HG03354 (cell line): ENCODE measurements at regions not wholly inside any gene's neighbourhood (a gene's known extent, or its start where the extent isn't known, plus 50 kb on each side); places are given as distances from the start of the nearest gene placed in this dataset.

Source experiments
- ATAC-seq: cut with Tn5 transposase; IDR thresholded peaks from one replicate; pipeline ENCODE4 v1.9.1; 2021; ENCODE audit warnings: mild to moderate bottlenecking; ENCODE audit not compliant: unreplicated experiment, poor library complexity, severe bottlenecking

DNA sequence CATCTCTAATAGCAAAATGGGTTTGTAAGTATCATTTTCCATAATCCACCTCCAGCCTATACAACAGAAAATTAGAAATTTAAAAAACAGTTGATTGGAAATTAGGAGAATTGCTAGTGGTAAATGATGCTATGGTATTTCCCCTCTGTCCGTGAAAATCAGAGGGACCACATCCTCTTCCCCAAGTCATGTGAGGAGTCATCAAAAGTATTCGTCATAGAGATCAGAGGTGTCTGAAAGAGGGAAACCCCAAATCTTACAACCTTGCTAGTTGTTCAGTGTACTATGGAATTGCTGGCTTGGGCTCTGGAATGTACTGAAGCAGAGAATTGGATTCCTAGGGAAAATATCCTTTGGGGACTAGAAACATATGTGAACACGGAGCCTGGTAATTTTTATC lies 241.4 kb upstream of the ARHGAP24 start:
- ATAC-seq = no peak

DNA sequence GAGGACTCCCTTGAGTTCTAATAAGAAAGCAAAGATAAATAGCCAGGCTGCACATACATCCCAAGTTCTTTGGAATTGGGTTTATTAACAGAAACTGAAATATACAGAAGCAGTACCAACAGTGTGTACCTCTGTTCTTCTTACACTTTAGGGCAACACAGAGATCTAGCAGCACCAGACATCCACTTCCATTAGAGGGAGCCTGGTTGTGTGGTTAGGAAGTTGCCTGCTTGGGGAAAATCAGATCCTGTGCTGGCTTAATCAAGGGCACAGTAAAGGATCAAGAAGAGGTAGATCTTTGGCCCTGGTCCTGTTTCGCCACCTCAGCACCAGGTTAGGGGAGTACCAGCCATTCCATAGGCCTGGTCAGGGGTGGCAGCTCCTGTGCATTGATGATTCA lies 231.1 kb upstream of the ARHGAP24 start:
- ATAC-seq = no peak

DNA sequence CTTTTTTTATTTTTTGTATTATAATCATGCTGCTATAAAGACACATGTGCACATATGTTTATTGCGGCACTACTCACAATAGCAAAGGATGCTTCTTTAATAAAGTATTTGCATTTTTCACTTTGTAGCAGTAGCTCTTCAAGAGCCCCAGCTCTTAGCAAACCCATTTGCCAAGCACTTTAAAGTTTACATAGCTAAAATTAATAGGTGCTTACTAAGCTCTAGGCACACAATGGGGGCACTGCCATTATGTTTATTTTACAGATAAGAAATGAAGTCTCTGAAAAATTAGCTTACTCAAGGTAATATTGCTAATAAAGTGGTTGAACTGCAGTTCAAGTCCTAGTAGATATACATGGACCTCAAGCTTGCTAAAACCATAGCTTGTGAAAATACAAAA lies 230.3 kb upstream of the ARHGAP24 start:
- ATAC-seq = no peak

DNA sequence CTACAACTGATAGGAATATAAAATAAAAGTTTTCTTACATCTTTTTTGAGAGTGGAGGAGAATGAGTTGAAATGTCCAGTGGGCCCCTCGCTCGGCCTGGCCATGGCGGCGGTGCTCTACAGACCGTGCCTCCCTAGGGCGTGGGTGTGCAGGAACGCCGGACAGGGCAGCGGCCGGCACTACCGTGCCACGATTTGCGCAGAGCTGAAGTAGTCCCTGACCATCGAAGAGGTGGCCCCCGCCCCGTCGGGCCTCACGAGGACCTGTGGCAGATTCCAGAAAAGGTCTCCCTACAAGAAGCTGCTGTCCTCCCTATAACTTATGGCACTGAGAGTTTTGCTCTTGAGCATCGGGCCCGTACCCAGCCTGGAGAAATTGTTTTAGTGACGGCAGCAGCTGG lies 228.9 kb upstream of the ARHGAP24 start:
- no peak for ATAC-seq

DNA sequence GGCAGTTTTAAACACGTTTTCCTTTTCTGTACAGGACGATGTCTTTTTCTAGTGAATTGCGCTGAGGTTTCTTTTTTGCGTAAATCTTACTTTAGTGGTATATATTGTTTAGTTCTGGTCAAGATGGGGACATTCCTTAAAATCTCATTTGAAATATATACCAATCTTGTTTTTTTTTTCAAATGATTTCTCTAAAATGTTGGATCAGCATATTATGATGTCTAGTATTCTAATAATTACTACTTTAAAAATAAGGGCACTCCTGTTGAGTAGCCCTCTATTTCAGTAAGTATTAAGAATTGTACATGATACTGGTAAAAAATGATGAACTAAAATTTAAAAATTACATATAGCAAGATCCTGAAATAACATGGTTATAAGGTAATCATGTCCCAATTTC lies 224.1 kb upstream of the ARHGAP24 start:
- ATAC-seq = no peak

DNA sequence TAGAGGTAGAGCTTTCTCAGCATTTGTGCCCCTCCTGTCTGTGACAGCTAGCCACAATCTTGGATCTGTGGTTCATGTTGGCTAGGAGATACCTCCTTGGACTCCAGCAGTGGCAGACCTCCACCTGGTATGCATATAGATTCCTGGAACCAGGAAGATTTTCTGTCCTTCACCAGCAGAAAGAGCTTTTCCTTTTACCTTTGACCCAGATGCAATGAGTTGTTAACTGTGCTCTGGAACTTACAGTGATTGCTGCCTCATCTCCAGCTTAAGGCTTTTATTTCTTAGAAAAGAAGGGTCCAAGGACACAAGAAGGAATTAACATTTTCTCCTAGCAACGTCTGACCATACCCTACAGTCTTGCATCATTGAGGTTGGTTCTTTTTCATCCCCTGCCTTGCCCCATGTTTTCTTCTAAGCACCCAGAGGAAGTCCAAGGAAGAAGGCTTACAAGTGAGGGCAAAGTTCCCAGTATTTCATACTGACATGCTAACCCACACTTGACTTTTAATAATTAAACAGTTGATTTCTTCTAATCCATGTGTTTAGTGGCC lies 217.1 kb upstream of the ARHGAP24 start:
- no peak for ATAC-seq

DNA sequence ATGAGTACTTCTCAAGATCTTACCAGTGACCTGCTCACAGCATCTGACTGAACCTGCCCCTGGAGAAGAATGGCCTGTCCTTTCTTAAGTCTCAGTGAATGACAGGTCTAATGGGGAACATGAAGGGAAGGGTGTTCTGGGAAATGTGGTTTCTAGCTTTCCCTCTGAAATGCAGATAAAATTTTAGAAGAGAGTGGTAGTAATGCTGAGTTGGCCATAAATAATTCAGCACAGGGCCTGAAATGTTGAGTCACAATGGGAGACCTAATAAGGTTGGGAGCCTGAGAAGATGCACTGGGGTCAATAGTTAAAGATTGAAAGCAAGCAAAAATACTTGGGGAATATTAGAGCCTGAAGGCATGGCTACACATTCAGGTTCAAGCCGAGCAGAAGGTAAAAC lies 214.9 kb upstream of the ARHGAP24 start:
- ATAC-seq = no peak

DNA sequence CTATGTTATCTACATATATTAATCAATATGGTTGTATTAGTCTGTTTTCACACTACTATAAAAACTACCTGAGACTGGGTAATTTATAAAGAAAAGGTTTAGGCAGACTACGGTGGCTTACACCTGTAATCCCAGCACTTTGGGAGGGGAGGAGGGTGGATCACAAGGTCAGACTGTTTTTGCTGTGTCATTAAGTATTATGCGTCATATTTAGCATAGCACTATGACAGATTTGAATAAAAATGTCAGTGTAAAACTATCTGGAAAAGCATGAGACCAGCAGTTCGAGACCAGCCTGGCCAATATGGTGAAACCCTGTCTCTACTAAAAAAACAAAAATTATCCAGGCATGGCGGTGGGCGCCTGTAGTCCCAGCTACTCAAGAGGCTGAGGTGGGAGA lies 209.7 kb upstream of the ARHGAP24 start:
- ATAC-seq = no peak

DNA sequence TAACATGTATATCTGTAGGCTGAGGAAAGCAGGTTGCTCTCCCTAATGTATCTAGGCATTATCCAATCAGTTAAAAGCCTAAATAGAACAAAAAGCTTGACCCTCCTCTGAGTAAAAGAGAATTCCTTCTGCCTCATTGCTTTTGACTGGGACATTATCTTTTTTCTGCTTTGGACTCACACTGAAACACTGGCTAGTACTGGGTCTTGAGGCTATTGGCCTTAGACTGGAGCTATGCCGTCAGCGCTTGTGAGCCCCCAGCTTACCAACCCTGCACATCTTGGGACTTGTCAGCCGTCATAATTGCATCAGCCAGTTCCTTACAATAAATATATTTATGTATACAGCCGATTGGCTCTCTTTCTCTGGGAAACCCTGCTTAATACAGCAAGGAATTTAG lies 206.8 kb upstream of the ARHGAP24 start:
- no peak for ATAC-seq

DNA sequence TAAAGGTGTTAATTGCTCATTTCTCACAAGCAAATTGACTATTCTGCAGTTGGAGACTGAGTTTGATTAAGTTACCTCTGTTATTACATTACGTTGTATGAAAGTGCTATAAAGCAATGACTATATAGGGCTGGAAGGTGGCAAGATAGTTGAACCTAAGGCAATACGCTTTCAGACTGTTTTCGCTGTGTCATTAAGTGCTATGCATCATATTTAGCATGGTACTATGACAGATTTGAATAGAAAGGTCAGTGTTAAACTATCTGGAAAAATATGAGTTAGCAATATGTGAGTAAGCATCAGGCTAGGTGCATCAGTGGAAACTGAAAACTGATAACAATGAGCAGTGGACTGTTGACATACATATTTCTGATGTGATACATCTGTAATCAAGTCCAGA lies 206.0 kb upstream of the ARHGAP24 start:
- no peak for ATAC-seq

DNA sequence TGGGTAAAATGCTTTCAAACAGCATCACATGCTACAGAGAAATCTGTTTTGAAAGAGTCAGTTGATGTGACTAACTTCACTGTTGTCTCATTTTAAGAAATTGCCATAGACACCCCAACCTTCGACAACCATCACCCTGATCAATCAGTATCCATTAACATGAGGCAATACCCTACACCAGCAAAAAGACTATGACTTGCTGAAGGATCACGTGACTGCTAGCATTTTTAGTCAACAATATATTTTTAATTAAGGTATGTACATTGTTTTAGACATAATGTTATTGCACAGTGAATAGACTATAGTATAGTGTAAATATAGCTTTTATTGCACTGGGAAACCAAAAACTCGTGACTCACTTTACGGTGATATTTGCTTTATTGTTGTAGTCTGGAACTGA lies 200.0 kb upstream of the ARHGAP24 start:
- ATAC-seq = no peak

DNA sequence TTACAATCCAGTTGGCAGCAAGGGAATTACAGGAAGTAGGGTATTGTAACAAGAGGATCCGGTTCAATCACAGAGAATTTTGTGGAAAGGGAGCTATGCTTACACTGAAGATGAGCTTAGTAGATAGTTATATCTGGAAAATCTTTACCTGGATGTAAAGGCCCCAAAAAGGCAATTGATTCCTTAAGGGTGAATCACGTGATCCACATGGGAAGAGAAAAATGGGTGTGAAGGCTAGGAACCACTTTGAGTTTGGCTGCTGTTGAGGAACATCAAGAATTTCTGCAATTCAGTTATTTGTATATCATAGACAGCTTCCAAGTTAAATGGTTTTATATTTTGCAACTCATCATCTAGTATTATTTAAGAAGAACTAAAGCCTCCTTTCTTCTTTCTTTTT lies 194.0 kb upstream of the ARHGAP24 start:
- ATAC-seq = no peak

DNA sequence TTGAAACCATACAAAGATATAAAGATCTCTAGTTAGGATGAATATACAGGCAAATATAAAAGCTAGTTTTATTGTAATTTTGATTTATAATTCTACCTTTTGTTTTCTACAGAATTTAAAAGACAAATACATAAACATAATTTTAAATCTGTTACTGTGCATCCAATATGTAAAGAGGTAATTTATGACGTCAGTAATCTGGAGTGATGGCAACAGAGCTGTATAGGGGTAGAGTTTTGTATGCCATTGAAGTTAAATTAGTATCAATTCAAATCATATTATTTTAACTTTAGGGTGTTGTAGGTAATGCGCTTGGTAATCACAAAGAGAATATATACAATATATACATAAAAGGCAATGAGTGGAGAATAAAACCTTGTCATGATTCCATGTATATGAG lies 183.7 kb upstream of the ARHGAP24 start:
- no peak for ATAC-seq

DNA sequence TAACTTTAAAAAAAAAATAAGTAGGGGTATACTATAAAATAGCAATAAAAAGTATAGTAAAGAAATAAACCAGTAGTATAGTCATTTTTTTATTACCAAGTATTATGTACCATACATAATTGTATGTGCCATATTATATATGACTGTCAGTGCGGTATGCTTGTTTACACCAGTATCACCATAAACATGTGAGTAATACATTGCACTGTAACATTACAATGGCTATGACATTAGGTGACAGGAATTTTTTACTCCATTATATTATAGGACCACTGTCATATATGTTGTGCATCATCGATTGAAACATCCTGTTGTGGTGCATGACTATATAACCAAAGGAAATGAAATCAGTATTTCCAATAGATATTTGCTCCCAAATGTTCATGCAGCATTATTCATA lies 176.9 kb upstream of the ARHGAP24 start:
- no peak for ATAC-seq

DNA sequence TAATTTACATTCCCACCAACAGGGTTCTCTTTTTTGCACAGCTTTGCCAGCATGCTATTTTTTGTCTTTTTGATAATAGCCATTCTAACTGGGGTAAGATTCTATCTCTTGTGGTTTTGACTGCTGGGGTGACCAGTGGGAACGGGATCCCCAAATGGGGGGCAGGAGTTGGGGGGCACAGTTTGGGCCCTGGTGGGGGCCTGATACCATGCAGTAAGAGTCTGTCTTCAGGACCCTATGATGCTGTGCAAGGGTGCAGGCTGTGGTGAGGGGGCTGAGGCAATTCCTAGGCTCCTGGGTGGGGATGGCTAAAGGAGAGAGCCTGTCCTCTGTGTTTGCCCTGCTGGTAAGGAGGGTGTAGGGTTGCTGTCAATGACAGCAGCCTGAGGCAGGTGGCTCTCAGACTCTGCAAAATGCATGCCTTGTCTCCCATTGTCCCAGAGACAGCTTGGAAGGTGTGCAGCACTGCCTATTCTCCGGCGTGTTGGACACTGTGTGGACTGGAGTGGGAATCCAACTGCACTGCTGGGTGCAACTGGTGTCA lies 172.7 kb upstream of the ARHGAP24 start:
- no peak for ATAC-seq

DNA sequence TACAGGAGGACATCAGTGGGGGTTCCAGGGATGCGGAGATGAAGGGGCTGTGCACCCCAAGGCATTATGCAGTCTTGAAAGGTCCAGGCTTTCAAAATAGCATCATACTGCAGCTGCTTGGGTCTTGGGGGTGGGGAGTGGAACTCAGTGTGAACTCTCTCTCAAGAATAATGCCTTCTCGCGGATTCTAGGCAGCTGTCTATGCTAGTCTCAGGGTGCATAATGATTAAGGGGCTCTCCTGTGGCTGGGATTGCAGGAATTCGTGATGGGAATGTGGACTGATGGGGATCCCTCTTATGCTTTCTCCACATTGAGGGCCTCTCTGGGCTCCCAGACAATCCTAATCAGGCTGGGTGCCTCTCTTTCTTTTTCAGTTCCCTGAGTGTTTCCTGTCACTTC lies 172.2 kb upstream of the ARHGAP24 start:
- no peak for ATAC-seq

DNA sequence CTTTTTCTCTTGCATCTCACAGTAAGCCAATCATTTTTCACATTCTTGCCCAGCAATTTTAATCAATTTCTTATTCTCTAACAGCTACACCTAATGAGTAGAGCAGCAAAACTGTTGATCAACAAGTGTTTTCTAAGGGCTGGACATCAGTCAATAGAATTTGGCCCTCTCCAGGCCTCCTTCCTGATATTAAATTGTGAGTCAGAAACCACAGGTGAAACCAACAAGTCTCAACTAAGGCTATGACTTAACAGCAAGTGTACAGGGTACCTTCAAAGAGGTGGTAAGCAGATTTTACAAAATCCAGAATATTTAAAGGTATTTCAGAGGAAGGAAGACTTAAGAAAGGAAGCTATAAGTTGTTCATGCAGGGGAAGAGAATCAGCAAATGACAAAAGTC lies 156.5 kb upstream of the ARHGAP24 start:
- no peak for ATAC-seq

DNA sequence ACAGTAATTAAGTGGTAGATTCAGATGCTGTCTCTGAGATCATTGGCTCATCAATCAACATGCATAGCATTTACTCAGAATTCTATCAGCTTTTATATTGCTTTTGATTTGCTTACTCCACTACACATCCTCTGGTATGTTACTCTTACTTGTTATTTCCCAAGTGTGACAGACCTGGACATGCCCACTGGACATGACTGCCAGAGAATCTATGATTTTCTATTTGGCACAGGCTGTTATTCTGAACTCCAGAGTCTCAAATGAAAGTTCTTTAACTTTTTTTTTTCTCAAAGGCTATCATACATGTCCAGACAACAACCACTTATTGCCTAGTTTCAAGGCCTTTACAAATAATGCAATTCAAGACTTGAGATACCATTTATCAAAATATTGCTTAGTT lies 116.1 kb upstream of the ARHGAP24 start:
- no peak for ATAC-seq

DNA sequence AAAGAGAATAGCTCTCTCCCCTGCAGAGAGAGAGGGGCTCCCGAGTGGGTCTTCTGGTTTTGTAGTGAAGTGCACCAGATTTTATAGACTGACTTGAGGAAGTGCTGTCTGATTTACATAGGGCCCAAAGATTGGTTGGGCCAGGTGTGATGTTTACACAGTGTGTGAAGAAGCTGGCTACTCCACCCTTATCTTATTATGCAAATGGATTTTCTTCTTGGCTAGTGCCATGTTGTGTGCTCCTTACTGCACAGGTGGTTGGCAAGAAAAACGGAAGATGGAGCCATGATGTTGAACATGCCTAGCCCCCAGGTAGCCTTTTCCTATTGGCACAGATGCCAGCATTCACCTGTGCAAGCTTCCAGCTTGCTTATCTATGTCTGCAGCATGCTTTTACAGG lies 112.4 kb upstream of the ARHGAP24 start:
- ATAC-seq = no peak

DNA sequence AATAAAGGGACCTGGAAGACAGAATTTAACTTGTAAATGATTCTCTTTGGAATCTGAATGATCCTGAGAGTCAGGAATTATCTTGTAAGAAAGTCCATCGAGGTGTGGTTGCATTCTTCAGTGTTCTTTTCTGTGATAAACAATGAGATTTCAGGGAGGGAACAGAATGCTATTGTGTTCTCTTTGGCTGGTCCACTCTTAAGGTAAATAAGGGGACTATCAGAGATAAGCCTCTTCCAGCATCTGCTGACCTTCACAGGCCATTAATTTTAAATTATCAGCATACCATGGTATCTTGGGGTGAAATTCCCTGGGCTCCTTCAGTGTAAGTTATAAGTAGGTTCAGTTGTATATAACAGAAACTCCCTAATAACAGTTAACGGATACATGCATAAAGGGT lies 107.1 kb upstream of the ARHGAP24 start:
- ATAC-seq = no peak

DNA sequence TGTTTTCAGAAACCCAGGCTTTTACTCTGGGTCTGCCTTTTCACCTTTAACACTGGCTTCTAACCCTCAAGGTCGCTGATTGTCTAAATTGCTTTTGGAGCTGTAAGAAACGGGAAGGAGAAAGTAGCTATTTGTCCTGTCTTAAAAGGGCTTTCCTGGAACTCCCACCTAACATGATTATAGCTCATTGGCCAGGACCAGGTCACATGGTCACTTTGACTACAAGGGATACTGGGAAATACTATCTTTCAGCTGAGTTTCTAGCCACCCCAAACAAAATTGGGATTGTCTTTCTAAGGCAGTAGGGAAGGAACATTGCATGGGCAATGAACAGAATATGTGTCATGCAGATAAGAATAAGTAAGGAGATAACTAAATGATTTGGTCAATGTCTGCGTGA lies 106.7 kb upstream of the ARHGAP24 start:
- ATAC-seq = no peak

DNA sequence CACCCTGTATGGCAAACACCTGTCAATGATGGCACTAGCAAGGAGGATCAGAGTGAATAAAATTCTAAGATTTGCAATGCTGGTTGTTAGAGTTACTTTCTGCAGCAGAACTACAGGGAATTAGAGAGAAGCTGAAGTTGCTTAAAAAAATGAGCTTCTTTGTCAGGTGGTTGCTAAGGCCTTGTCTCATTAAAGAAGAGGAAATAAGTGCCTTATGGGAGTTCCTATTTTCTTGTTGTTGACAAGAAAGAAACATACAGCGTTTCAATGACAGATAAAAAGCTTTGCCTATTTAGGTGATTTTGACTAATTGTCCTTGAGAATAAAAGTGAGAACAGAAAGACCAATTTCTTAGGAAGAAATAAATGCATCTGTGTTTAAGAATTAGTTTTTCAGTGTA lies 106.0 kb upstream of the ARHGAP24 start:
- ATAC-seq = no peak
